HT1080 (cell line): ENCODE measurements at regions not wholly inside any gene's neighbourhood (a gene's known extent, or its start where the extent isn't known, plus 50 kb on each side); places are given as distances from the start of the nearest gene placed in this dataset.
A peak's percentile ranks its signal among the peaks of the same experiment; 100 is the strongest.
"Not testable (repeated sequence)": the region's sequence is repeated elsewhere in the genome, so short reads cannot be mapped to it uniquely, and the experiment has no call there.

Experiments
- DNase-seq: peaks from one replicate; pipeline ENCODE4 v3.0.0-alpha.2; 2015; ENCODE audit warnings: low read depth

DNA sequence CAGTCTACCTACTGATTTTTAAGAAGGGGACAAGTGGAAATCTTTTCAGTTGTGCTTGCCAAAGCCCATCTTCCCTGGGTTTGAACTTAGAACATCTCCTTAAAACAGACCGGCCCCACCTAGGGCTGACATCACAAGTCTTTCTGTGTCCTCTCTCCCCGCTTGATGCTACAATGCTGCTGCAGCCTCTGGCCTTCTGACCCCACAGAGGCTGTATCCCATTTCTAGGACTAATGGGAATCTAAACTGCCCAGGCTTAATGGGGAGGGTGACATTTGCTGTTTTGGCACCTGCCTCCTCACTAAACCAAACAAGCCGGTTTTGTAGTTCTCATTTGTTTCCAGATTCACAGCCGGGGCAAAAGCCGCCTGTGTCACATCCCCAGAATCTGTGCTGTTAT is 121.3 kb upstream of the CADM1 start:
- DNase-seq, result no peak

DNA sequence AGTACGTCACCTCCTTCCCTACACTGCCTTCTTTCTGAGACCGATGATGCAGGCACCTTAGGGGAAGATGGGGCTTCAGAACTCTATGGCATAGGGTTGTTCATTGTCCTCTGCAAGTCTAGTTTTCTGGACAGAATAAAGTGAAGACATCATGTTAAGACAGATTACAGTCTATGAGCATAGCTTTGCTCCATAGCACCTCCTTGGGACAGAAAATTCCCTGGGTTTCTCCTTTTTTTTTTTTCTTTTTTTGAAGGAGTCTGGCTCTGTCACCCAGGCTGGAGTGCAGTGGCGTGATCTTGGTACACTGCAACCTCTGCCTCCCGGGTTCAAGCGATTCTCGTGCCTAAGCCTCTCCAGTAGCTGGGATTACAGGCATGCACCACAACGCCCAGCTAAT is 119.8 kb upstream of the CADM1 start:
- DNase-seq, result no peak

DNA sequence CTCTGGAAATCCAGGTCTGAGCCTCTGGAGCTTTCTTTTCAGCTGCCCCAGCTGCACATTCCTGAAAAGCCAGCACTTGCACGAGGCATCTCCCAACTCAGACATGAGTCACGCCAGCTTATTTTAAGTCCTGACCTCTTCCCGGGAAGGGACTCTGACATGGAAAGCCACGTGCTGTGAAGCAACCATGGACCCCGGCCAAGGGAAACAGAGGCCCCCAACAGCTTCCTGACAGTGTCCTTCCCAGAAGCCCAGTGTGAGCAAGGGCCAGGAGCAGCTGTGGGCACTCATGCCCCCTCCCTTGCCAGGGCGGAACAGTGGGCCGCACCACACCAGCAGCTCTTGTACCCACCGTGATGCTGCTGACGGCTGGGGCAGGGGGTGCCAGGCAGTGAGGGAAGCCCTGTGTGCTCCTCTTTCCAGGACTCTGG is 118.8 kb upstream of the CADM1 start:
- peak; percentile 93 for DNase-seq

DNA sequence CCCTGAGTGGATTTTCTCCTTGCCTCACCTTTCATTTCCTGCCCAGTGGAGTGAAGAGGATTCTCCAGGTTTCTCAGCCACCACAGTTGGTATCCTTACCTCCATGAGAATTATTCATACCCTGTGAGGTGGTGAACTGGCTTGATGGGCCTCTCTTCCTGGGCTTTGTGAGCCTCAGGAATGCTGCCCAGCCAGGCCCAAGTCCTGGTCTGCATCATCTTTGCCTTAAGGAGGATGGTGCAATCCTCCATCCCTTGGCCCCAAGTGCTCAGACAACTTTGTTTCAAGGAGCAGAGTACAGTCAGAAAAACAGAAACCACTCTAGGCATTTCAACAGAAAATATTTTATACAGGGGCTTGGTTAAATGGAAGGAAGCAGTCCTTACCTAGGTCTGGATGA is 114.2 kb upstream of the CADM1 start:
- DNase-seq, result no peak

DNA sequence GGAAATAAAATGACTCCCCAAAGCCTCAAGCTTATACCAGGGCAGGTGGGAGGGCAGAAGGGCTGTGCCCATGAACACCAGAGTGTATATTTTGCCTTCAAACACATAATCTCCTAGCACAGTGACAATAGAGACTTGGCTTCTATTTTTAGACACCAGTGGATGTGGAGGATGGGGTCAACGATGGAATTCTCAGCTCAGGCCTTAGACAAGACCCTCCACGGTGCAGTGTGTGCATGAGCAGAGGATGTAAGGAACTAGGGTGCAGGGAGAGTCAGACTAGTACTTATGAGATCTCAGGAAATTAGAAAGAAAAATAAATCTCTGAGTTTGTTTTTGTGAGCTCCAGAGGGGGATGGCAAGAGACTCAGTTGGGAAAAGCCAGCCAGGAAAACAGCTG is 113.6 kb upstream of the CADM1 start:
- no peak for DNase-seq

DNA sequence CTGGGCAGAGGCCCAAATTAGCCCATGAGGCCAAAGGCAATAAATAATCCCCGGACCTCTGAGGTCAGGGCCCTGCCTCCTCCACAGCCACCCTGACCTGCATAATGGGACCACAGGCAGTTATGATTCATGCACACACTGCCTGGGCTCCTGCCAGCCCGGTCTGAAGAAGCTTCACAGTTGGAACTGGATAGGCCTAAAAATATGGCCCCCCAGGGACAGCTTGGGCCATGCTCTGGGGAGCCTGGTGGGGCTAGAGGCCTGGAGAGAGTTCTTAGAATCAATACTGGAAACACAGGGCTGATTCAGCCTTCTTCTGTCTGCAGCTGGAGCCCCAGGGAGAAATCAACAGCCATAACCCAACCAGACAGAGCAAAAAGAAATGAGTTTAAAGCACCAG is 112.8 kb upstream of the CADM1 start:
- DNase-seq, result peak; percentile 75

DNA sequence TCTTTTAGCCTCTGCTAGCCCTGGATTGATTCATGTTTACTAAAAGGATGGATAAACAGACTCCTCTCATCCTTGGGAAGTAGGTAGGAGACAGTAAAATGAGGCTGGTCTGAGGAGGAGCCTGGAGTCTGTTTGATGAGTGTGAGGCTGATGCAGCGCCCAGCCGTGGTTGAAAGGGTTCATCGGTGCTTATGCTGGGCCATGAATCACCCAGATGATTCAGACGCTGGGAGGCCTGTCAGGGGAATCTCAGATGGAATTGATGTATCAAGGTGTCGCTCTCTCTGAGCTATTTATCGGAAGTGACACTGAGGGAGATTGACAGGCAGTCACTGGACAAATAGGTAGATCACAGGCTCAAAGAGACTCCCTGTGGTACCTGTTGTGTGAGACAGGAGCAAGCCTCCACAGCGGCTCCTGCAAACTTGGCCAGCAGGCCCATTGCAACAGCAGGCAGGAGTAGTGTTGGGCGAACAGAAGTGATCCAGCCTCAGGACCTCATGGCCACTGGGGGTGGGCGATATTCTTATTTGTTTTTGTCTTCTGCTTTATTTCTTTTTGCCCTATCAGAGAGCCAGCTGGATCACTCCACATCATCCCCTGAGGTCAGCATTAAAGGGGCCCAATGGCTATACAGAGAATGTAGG is 109.9 kb upstream of the CADM1 start:
- DNase-seq, result peak; percentile 75

DNA sequence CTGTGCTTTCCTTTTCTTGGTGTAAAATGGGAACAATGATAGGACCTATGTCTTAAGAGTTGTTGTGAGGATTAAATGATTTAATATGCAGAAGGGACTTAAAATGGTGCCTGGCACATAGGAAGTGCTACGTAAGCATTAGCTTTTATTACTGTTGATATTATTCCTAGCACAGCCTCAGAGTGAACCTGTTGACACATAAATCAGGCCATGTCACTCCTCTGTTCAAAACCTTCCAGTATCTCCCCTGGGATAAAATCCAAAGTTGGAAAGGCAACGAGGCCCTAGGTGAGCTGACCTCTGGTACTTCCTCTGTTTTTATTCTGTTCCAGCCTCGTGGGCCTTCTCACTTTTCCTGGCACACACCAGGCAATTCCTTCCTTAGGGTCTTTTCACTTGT is 108.8 kb upstream of the CADM1 start:
- no peak for DNase-seq

DNA sequence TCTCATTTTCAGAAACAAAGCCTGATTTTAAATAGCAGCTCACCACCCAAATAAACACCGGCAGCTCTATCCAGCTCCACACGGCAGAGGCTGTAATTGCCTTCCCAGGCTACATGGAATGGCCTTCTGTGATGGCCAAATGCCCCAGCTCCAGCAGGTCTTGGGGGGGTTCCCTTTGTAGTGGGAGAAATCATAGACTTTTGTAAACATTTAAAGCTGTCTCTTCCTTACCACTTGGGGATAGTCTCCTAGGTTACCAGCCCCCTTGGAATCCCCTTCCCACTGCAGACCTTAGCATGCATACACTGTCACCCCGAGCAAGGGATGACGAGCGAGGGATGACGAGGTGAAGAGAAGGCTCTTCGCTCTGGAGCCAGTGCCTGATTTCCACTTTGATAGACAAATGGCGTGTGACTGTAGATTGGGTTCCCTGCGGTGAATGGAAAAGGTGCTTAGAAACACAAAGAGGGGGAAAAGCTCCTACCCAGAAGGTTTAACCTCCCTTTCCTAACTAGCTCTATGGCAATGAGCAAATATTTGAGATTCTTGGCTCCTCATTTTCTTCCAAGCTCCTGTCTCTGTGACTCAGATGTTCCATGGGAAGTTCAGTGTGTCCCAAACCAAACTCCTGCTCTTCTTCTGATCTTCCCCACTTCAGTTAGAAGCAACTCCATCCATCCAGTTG is 108.0 kb upstream of the CADM1 start:
- no peak for DNase-seq

DNA sequence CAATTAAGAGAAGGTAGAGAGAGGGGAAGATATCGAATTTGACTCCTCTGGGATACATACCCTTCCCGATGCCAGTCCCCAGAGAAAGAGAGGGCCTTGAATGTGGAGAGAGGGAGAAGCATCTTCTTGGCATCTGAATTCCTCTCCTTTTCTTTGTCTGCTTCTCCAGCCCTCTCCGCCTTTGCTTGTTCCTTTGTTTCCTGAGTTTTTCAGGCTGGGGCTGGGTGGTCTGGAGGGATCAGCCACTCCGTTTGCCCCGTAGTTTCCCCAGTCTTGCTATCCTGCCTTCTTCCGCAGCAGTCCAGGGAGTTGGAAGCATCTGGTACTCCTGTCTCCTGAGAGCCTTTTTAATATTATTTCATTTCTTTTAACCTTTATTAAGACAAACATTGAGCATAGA is 107.1 kb upstream of the CADM1 start:
- no peak for DNase-seq

DNA sequence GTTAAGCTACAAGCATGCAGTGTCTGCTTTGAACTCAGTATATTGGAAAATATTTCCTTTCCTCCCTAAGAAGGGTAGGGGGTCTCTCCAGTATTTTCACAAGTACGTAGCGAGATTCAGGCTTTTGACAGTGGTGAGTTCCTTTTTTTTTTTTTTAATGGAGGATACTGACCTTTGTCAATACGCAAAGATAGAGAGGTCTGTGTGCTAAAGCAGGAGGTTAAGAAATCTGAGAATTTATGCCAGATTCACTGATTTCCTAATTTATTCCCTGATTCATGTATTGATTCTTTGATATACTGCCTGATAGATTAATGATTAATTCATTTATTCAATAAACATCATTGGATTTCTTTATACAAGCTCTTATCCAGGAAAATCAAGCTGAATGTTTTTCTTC is 106.7 kb upstream of the CADM1 start:
- no peak for DNase-seq

DNA sequence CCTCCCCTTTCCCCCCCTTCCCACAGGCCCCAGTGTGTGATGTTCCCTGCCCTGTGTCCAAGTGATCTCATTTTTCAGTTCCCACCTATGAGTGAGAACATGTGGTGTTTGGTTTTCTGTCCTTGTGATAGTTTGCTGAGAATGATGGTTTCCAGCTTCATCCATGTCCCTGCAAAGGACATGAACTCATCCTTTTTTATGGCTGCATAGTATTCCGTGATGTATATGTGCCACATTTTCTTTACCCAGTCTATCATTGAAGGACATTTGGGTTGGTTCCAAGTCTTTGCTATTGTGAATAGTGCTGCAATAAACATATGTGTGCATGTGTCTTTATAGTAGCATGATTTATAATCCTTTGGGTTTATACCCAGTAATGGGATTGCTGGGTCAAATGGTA is 106.0 kb upstream of the CADM1 start:
- not testable (repeated sequence) for DNase-seq

DNA sequence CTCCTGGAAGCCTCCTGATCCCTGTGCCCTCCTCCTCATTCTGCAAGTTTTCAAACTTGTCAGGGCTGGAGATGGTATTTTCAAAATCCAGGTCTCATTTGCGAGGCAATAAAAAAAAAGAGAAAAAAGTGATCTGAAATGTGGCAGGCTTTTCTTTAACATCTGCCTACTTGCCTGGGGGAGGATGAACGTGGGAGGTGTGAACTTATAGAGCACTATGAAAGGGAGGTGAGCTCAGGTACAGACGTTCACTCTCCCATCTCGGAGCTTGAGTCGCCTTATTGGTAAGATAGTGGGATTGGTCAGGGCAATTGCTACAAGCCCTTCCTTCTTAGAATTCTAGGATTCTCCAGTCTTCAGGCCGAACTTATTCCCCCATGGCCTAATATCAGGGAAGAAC is 104.8 kb upstream of the CADM1 start:
- DNase-seq, result no peak

DNA sequence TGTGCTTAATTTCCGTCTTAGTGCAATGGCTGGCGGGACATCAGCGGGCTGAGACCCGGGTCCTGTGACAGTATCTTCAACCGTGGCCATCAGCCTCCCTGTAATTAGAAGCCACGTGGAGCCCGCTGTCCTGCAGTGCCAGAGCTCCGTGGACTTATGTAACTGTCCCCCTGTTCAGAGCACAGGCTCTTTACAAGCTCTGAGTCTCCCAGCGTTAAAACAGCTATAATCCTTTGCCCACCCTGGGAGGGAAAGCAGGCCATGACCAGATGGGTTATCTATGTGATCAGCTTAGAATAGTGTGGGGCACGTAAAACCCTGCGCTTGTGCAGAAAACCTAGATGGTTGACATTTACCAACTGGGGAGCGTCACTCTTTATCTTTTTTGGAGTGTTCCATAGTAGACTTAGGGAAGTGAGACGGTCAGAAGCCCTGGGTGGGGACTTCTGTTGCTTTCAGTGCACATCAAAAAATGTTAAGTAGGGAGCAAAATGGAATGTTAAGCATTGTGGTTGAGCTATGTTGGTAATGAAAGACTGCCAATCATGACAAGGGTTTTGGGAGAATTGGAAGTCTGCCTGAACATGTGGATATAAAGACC is 103.5 kb upstream of the CADM1 start:
- DNase-seq, result no peak

DNA sequence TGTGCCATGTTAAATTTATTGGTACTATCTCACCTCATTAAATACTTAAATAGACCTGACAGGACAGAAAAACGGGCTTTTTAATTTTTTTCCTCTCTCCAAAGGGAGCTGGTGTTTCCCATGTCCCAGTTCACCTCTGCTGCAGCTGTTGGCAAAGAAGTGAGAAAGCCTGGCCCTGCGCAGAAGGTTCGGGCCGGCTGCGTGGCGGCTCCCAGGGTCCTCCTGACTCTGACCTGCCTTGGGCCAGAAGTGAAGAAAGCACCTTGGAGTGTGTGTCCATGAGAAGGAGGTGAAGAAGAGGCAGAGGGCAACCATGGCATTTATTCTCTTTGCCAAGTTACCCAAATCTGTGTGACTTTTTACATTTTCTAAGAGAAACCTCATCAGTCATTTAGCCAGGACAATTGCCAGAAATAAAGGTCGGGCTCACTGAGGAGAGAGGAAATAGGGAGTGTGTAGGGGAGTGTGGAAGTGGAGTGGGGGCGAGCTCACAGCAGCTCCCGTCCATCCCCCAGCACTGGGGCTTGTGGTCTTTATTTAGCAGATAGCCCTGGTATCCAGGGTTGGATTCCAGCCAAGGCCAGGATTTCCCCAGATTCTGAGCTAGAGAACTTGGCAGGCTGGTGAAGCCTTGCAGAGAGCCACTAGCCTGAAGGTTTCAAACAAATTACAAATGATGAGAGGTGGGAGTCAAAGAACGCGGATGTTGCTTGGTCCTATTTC is 102.4 kb upstream of the CADM1 start:
- DNase-seq, result no peak

DNA sequence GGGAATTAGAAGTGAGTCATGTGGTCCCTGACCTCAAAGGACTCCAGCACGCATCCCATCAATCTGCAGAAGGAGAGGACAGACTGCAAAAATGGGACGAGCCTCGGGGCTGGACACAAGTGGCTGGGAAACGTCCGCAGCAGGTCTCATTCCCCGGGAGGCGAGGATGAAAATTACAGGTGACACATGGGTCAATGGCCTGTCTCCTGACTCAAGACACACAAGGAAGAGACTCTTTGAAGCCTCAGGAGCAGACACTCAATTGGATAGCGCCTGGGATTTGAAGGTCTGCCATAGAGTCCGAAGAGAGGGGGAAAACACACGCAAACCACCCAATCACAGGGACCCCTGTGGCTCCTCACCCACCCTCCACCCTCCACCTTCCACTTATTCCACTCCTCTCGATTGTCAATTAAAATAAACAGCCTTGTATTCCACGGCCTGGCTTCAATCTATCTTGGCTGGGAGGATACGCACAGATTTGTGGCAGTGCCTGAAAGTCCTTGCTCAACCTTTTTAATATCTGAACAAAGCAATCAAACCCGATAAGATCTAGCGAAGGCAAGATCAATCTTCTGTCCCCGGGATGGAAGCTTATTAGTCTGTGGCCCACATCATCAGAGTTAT is 101.8 kb upstream of the CADM1 start:
- no peak for DNase-seq

DNA sequence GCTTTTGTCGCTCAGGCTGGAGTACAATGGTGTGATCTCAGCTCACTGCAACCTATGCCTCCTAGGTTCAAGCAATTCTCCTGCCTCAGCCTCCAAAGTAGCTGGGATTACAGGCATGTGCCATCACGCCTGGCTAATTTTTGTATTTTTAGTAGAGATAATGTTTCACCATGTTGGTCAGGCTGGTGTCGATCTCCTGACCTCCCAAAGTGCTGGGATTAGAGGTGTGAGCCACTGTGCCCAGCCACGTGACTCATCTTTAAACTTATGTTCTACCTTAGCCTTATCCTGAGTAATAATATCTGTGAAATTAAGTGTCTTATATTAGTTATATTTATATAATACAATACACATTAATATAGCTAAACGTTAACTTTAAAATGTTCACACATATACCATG is 101.2 kb upstream of the CADM1 start:
- not testable (repeated sequence) for DNase-seq

DNA sequence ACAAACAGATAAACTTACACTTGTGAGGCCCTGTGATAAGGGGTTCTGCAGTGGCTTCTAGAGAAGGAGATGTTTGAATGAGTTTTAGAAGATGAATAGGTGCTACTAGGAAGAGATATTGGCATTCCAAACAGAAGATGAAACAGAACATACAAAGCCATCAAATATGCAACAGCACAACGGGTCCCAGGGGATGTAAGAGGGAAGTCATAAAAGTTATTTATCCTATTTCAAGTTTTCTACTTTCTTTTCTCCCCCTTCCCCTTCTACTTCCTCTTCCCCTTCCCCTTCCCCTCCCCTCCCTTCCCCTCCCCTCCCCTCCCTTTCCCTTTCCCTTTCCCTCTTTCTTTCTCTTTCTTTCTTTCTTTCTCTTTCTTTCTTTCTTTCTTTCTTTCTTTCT is 94.9 kb upstream of the CADM1 start:
- no peak for DNase-seq

DNA sequence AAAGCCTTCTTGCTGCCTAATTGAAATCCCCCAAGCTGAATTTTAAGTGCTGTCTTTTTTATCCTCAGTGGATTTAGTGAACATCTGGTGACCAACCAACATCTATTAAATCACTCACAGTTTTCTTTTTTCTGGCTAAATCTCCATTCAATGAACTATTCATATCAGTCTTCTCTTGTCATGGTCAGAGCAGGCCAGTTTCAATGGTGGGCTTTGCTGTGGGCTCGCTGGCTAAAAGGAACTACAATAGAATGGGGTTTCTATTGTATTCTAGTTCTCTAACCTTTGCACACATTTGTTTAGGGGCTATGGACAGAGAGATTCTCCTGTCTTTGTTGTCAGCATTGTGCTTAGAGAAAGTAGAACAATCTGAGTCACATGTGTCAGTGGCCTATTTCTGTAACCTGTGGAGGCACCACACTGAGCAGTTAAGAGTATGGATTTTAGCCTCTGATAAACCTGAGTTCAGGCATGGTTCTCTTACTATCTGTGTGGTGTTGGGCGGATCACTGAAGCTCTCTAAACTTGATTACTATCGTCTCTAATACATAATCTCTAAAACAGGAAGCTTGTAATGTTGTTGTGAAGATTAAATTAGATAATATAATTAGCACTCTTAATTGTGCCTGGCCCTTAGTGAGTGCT is 94.2 kb upstream of the CADM1 start:
- no peak for DNase-seq

DNA sequence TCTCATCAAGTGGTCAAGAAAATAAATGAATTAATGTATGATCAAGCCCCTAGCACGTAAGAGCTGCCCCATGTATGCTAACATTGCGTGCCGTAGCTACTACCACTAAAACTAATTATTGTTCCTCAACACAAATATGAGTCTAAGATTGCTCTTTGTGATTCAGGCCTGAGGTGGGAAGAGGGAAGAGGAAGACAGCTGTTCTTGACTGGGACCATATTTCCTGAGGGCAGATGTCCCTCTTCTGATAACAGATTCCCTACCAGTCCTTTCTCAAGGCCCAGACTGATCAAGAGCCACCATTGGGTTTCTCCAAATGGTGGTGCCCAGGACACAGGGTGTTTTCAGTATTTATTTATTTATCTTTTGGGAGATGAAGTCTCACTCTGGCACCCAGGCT is 87.2 kb upstream of the CADM1 start:
- no peak for DNase-seq

DNA sequence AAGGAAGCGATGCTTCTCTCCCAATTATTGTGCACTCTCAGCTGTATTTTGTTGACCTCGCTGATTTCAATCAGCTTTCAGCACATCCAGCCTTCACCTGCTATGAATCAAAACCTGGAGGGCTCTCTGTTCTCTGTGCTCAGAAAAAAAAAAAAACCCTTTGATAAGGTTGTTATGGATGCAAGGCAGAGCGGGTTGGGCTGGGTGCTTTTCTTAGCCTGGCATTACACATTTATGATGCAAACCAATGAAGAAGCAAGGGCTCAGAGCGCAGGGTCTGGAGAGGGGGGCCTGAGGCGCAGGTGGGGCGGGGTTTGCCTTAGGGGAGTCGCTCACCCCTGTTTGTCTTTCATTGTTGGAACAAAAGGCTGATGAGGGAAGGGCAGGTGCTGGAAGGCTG is 86.0 kb upstream of the CADM1 start:
- DNase-seq, result no peak
